ENCODE measurements at regions not wholly inside any gene's neighbourhood (a gene's known extent, or its start where the extent isn't known, plus 50 kb on each side); places are given as distances from the start of the nearest gene placed in this dataset.

GRCh38 chr4:155473420-155474095, 96.8 kb upstream of the MAP9 start:
- H3K27me3 ChIP-seq (ENCODE audit: control insufficient read depth, insufficient read depth, low read length), result no peaks in the 10 kb centered on the region
- intact Hi-C loops (cut with DNase I), result no loop called here
- no peak overlapping the region for H3K27ac ChIP-seq (ENCODE audit: low read depth in 2 of 2, low read length in 2 of 2)
- H3K36me3 ChIP-seq (ENCODE audit: control insufficient read depth in 2 of 3, insufficient read depth in 3 of 3, low read length in 3 of 3), result no peaks in the 10 kb centered on the region
- no peak for TF ChIP-seq CTCF (IDR thresholded peaks at IDR 0.05; ENCODE audit: borderline replicate concordance, extremely low read depth, insufficient read depth)
- H3K9me3 ChIP-seq (ENCODE audit: control insufficient read depth in 2 of 3, insufficient read depth in 1 of 3, low read length in 3 of 3), result no peaks in the 10 kb centered on the region
- no peak for DNase-seq
- no peaks in the 10 kb centered on the region for H3K4me1 ChIP-seq (ENCODE audit: control insufficient read depth in 2 of 3, insufficient read depth in 2 of 3, low read depth in 1 of 3, low read length in 3 of 3)
- no peak overlapping the region for H3K9ac ChIP-seq (ENCODE audit: low read length in 3 of 3)
- no peak overlapping the region for H3K4me3 ChIP-seq (ENCODE audit: low read length in 3 of 3)
- FAIRE-seq, result no peak

- Histone ChIP-seq H3K36me3 (ENCODE audit: control insufficient read depth in 2 of 3, insufficient read depth in 3 of 3, low read length in 3 of 3) (no peaks in the 10 kb centered on the region), H3K27ac (ENCODE audit: low read depth in 2 of 2, low read length in 2 of 2) (no peak overlapping the region), H3K4me3 (ENCODE audit: low read length in 3 of 3) (no peak overlapping the region), H3K9me3 (ENCODE audit: control insufficient read depth in 2 of 3, insufficient read depth in 1 of 3, low read length in 3 of 3) (no peaks in the 10 kb centered on the region), H3K4me1 (ENCODE audit: control insufficient read depth in 2 of 3, insufficient read depth in 2 of 3, low read depth in 1 of 3, low read length in 3 of 3) (no peaks in the 10 kb centered on the region), H3K27me3 (ENCODE audit: control insufficient read depth, insufficient read depth, low read length) (no peaks in the 10 kb centered on the region), H3K9ac (ENCODE audit: low read length in 3 of 3) (no peak overlapping the region)
- no peak for DNase-seq
- no peak for TF ChIP-seq CTCF (IDR thresholded peaks at IDR 0.05; ENCODE audit: borderline replicate concordance, extremely low read depth, insufficient read depth)
- intact Hi-C loops (cut with DNase I), result no loop called here
- FAIRE-seq, result no peak
These were observed 91.5 kb upstream of the MAP9 start for GRCh38 chr4:155468282-155468681.

- H3K9ac ChIP-seq (ENCODE audit: low read length in 3 of 3), result no peak overlapping the region
- H3K27ac ChIP-seq (ENCODE audit: low read depth in 2 of 2, low read length in 2 of 2), result no peak overlapping the region
- no peaks in the 10 kb centered on the region for H3K4me1 ChIP-seq (ENCODE audit: control insufficient read depth in 2 of 3, insufficient read depth in 2 of 3, low read depth in 1 of 3, low read length in 3 of 3)
- no peaks in the 10 kb centered on the region for H3K9me3 ChIP-seq (ENCODE audit: control insufficient read depth in 2 of 3, insufficient read depth in 1 of 3, low read length in 3 of 3)
- FAIRE-seq (no peak), DNase-seq (no peak)
- intact Hi-C loops (cut with DNase I), result no loop called here
- no peak for TF ChIP-seq CTCF (IDR thresholded peaks at IDR 0.05; ENCODE audit: borderline replicate concordance, extremely low read depth, insufficient read depth)
- H3K4me3 ChIP-seq (ENCODE audit: low read length in 3 of 3), result no peak overlapping the region
- H3K27me3 ChIP-seq (ENCODE audit: control insufficient read depth, insufficient read depth, low read length), result no peaks in the 10 kb centered on the region
- H3K36me3 ChIP-seq (ENCODE audit: control insufficient read depth in 2 of 3, insufficient read depth in 3 of 3, low read length in 3 of 3), result no peaks in the 10 kb centered on the region
These were observed 73.9 kb upstream of the MAP9 start for GRCh38 chr4:155450676-155451075.

GRCh38 chr4:155445306-155445705, 68.5 kb upstream of the MAP9 start:
- peaks cover 0 to 5% (median 0%) of the 10 kb centered on the region in 3 donors for H3K4me1 ChIP-seq (ENCODE audit: control insufficient read depth in 2 of 3, insufficient read depth in 2 of 3, low read depth in 1 of 3, low read length in 3 of 3)
- no peaks in the 10 kb centered on the region for H3K36me3 ChIP-seq (ENCODE audit: control insufficient read depth in 2 of 3, insufficient read depth in 3 of 3, low read length in 3 of 3)
- no peak overlapping the region for H3K27ac ChIP-seq (ENCODE audit: low read depth in 2 of 2, low read length in 2 of 2)
- intact Hi-C loops (cut with DNase I), result no loop called here
- H3K9me3 ChIP-seq (ENCODE audit: control insufficient read depth in 2 of 3, insufficient read depth in 1 of 3, low read length in 3 of 3), result no peaks in the 10 kb centered on the region
- no peak overlapping the region for H3K9ac ChIP-seq (ENCODE audit: low read length in 3 of 3)
- no peaks in the 10 kb centered on the region for H3K27me3 ChIP-seq (ENCODE audit: control insufficient read depth, insufficient read depth, low read length)
- H3K4me3 ChIP-seq (ENCODE audit: low read length in 3 of 3), result no peak overlapping the region
- no peak for DNase-seq
- no peak for TF ChIP-seq CTCF (IDR thresholded peaks at IDR 0.05; ENCODE audit: borderline replicate concordance, extremely low read depth, insufficient read depth)
- FAIRE-seq, result no peak
